GM12892 (cell line): ENCODE measurements at regions not wholly inside any gene's neighbourhood (a gene's known extent, or its start where the extent isn't known, plus 50 kb on each side); places are given as distances from the start of the nearest gene placed in this dataset.
"Not testable (repeated sequence)": the region's sequence is repeated elsewhere in the genome, so short reads cannot be mapped to it uniquely, and the experiment has no call there.

Experiments used
- DNase-seq: peaks from one replicate; pipeline ENCODE4 v3.0.0; 2011; ENCODE audit not compliant: insufficient read length
- FAIRE-seq: peaks from 2 replicates; lab custom pipeline; 2011; peaks lifted over from hg19 to GRCh38; lab: Jason Lieb, UNC
- POLR2A ChIP-seq: IDR thresholded peaks from 2 replicates; pipeline ENCODE4 v1.6.1; 2011; ENCODE audit warnings: low read depth, low read length, control low read depth
- POLR2AphosphoS5 ChIP-seq: IDR thresholded peaks from 2 replicates; pipeline ENCODE4 v1.6.1; 2011; ENCODE audit warnings: low read depth, low read length, control low read depth
- TAF1 ChIP-seq: IDR thresholded peaks from 2 replicates; pipeline ENCODE4 v1.6.1; 2011; ENCODE audit warnings: low read depth, mild to moderate bottlenecking, control low read depth, low read length, borderline replicate concordance

DNA sequence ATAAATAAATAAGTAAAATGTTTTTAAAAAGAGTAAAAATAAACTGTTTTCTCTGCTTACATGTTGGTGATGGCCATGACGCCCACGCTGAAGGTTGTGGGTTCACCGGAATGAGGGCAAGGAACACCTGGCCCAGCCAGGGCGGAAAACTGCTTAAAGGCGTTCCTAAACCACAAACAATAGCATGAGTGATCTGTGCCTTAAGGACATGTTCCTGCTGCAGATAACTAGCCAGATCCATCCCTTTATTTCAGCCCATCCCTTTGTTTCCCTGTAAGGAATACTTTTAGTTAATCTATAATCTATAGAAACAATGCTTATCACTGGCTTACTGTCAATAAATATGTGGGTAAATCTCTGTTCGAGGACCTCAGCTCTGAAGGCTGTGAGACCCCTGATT lies 63.3 kb upstream of the CEP78 start:
- not testable (repeated sequence) for DNase-seq, FAIRE-seq

DNA sequence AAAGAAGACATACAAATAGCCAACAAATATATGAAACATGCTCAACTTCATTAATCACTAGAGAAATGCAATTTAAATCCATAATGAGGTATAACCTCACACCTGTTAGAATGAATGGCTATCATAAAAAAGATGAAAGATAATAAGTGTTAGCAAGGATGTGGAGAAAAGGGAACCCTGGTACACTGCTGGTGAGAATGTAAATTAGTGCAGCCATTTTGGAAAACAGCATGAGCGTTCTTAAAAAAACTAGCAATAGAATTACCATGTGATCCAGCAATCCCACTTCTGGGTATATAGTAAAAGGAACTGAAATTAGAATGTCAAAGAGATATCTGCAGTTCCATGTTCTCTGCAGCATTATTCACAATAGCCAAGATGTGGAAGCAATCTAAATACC lies 64.2 kb upstream of the CEP78 start:
- no peak for FAIRE-seq
- TF ChIP-seq POLR2AphosphoS5 = no peak
- DNase-seq = no peak

DNA sequence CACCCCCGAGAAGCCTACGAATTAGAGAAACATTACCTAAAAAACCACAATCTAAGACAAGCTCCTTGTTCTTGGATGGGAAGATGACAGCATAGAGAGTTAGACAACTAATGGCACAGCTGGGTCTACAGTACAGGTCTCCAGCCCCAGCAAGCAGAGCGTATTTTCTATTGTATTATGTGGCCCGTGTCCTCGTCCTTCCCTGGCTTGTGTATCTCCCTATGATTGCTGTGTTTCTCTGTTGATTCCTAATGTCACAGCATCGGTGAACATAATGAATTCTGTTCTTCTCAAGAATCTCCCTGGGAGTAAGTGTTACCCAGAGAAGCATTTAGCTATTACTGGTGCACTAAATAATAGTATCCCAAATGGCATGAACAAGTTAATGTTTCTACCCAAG lies 66.8 kb upstream of the CEP78 start:
- FAIRE-seq = no peak
- no peak for TF ChIP-seq POLR2AphosphoS5
- no peak for TF ChIP-seq TAF1
- TF ChIP-seq POLR2A = no peak
- DNase-seq = no peak

DNA sequence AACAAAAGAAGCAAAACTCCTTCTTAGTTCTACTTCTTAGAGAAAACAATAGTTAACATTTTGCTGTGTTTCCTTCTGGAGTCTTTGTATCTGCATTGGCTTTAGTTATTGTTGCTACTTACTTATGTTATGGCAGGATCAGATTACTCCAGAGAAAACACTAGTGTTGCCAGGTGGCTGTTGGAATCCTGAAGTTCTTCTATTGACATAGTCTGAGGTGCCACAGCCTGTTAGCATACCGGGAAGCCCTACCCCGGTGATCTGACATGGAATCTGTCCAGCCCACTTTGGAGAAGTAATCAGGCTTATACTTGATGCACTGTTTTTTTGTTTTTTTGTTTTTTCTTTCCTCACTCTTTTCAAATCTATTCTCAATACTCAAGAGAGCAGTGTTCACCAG lies 68.5 kb upstream of the CEP78 start:
- no peak for FAIRE-seq
- no peak for DNase-seq
- TF ChIP-seq POLR2A (no peak), POLR2AphosphoS5 (no peak), TAF1 (no peak)

DNA sequence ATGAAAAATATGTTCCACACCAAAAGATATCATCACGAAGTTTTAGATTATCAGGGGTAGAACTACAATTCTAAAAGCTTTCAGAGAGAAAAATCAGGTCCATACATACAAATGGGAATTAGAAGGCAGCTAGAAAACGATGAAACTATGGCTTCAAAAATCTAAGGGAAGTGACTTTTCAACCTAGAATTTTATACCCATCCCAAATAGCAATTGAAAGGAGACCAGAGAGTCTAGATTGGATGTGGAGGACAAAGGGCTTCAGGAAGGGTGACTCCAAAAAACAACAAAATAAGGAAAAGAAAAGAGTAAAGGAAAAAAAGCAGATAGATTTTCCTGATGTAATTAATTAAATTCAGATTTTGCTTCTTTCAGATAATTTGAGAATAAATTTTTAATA lies 72.0 kb upstream of the CEP78 start:
- DNase-seq = no peak
- no peak for TF ChIP-seq TAF1
- TF ChIP-seq POLR2A = no peak
- TF ChIP-seq POLR2AphosphoS5 = no peak
- FAIRE-seq = no peak

DNA sequence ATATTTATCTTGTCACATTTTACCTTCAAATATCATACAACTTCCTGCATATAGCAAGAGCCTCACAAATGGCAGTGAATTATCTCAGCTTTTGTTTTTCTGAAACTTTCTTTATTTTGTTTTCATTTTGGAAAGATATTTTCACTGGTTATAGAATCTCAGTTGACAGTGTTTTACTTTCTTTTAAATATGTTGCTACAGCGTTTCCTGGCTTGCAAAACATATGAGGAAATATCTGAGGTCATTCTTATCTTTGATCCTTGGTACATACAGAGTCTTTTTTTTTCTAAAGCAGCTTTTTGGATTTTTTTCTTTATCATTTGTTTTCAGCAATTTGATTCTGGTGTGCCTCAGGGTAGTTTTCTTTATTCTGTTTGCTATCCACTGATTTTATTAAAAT lies 77.6 kb upstream of the CEP78 start:
- DNase-seq = no peak
- no peak for TF ChIP-seq POLR2A
- no peak for TF ChIP-seq POLR2AphosphoS5
- TF ChIP-seq TAF1 = no peak
- no peak for FAIRE-seq

DNA sequence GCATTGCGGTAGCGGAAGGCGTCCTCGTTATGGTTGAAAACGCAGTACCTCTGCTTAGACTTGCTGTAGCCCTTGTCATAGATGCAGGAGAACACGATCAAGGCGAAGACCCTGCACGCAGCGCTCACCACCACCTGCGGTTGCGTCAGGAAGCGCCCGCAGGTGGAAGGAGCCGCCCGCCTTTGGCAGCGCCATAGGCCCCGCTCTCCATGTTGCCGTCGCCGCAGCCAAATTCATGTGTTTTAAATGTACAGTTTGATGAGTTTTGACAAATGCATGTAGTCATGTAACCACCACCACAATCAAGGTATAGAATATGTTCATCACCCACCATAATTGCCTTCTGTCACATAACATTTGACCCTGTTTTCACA lies 84.9 kb upstream of the CEP78 start:
- FAIRE-seq (no peak), DNase-seq (no peak)
- TF ChIP-seq POLR2A = no peak
- TF ChIP-seq TAF1 = no peak
- no peak for TF ChIP-seq POLR2AphosphoS5

DNA sequence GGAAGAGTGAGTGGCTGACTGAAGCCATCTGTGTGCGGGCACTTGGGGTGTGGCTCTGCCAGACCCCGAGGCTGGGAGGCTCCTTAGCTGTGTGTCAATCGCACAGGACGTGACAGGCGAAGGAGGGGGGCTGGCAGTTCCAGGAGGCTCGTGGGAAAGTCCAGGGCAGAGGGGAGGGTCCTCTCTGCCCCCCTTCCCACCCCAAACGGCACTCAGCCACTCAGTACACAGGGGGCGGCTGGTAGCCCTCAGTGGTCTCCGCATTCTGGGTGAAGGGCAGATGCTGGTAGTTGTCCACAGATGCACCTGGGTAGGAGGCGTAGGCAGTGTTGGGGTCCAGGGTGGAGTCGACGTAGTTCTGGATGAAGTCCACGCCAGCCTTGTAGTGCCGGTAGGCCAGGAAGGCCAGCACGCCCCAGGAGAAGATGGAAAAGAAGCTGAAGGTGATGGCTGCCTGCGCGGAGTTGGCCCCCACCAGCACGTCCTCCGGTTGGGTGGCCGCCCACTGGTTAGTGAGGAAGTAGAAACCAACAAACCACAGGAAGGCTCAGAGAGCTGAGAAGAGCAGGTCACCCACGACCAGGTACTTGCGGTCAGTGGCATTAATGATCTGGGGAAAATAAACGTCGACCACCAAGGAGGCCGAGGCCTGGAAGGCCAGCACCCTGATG lies 85.4 kb upstream of the CEP78 start:
- DNase-seq (no peak), FAIRE-seq (no peak)
- no peak for TF ChIP-seq TAF1
- no peak for TF ChIP-seq POLR2AphosphoS5
- no peak for TF ChIP-seq POLR2A

DNA sequence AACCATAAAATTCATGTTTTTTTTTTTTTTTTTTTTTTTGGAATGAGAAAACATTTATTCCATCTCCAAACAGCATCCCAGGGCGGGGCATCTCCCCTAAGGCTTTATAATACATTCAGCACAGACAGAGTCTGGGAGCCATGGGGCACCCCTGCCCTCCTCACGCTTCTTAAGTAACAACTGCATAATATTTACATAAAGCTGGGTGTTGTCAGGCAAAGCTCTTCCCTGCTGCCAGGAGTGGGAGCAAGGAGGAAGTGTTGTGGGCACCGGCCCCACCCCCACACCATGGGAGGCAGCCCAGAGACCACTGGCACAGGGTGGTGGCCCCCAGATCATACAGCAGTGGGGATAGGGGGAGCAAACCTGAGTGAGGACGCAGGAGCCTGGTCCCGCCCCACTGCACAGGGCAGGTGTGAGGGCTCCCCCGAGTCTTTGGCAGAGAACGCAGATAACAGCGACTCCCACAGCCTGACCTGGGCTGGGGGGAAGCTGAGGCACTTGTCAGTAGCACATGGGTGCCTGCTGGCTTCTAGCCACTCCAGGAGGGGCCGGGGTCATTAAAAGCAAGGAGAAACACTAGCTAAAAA lies 86.1 kb upstream of the CEP78 start:
- no peak for DNase-seq
- FAIRE-seq = no peak
- TF ChIP-seq POLR2A = no peak
- no peak for TF ChIP-seq TAF1
- TF ChIP-seq POLR2AphosphoS5 = no peak

DNA sequence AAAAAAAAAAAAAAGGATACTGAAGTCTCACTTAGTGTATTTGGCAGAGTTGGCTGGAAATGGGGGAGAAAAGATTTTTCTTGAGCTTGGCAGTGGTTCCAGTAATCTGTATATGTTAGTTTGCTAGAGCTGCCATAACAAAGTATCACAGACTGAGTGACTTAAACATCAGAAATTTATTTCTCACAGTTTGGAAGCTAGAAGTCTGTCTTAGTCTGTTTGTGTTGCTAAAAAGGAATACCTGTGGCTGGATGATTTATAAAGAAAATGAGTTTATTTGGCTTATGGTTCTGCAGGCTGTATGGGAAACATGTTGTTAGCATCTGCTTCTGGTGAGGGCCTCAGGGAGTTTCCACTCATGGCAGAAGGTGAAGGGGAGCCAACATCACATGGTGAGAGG lies 89.6 kb upstream of the CEP78 start:
- TF ChIP-seq POLR2AphosphoS5 = no peak
- no peak for TF ChIP-seq TAF1
- TF ChIP-seq POLR2A = no peak
- DNase-seq (no peak), FAIRE-seq (no peak)

DNA sequence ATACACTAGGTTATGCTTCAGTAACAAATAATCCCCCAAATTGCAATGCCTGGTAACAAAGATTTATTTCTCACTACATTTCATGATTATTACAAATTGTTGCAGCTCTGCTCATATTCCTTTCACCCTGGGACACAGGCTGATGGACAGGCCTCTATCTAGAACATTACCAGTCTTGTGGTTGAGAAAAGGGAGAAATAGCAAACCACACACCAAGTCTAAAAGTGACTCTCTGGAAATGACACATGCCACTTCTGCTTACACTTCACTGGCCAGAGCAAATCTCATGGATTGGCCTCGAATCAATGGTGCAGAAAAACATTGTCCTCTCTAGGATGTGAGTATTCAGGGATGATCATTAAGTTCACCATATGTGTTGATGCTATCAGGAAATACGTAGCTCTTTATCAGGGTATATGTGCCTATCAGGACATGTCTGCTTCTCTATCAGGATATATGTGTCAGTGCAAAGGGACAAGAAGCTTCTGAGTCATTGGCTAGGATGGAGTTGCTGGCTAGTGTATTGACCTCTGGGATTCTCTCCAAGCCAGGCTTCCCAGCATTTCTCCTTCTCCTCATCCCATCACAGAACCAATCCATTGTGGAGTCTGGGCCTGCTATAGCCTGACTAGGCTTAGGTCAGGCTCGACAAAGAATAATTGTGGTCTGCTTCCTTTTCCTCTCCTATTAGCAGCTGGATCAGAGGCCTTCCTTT lies 91.1 kb upstream of the CEP78 start:
- DNase-seq (no peak), FAIRE-seq (peak; percentile 40)
- TF ChIP-seq POLR2AphosphoS5 (no peak), POLR2A (no peak), TAF1 (no peak)

DNA sequence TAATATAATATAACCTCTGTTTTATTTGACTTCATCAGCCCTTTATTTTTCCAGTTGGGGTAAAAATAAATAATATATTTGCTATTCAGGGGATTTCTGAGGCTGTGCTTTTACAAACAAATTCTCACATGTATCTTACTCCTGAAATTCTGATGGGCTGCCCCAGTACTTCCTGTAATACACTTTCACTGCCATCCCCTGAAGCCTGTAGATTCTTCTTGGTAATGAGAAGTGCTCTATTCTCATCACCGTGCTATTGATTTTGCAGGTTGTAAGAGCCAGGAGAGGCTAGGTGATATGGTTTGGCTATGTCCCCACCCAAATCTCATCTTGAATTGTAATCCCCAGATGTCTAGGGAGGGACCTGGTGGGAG lies 91.9 kb upstream of the CEP78 start:
- FAIRE-seq (no peak), DNase-seq (no peak)
- TF ChIP-seq TAF1 (no peak), POLR2A (no peak), POLR2AphosphoS5 (no peak)
